ENCODE measurements at regions not wholly inside any gene's neighbourhood (a gene's known extent, or its start where the extent isn't known, plus 50 kb on each side); places are given as distances from the start of the nearest gene placed in this dataset.

DNA sequence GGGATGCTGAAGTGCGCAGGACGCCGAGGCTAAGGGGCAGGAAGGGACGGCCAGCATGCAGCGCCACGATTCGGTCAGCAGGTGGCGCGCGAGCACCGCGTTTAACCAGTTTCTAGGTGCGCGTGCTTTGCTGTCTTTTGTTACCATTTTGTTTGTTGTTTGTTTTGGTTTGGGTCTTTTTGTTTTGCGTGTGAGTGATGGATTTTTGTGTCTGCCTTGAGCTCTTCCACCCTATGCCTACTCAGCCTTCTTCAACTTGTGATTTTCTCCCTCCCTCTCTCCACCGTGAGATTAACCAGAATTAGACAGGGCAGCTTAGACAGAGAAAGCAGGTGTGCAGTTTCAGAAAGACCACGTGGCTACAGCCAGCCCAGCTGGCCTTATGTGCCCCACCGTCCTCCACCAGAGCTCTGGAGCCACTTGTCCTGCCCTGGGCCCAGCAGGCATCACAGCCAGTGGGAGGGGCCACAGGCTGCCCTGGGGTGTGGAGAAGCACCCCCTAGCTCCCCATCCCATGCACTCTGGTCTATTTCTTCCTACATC lies 180.2 kb downstream of the RNF144A start (continued):
- TF ChIP-seq CCNT2 (IDR thresholded peaks at IDR 0.05; ENCODE audit: borderline replicate concordance, extremely low read depth, insufficient read length, low read depth, low read length) (no peak), C11orf30 (IDR thresholded peaks at IDR 0.05; ENCODE audit: low read depth) (no peak), CREB1 (IDR thresholded peaks at IDR 0.05) (no peak), CREB1 (CRISPR knock-in tag; IDR thresholded peaks at IDR 0.05) (0 out of 2 replicates have a peak, but pooled peaks have one; percentile 9), CTBP1 (IDR thresholded peaks at IDR 0.05; ENCODE audit: borderline replicate concordance) (0 out of 2 replicates have a peak, but pooled peaks have one; percentile 13), DMBX1 (CRISPR knock-in tag; IDR thresholded peaks at IDR 0.05; ENCODE audit: borderline replicate concordance) (no peak), CREBBP (IDR thresholded peaks at IDR 0.05; ENCODE audit: low read depth, low read length) (no peak), ILK (tag; IDR thresholded peaks at IDR 0.05; ENCODE audit: borderline replicate concordance, low read depth) (no peak), NEUROD1 (IDR thresholded peaks at IDR 0.05; ENCODE audit: borderline replicate concordance, low read depth, low read length, partially characterized antibody) (peak; percentile 20), ZNF224 (CRISPR knock-in tag; IDR thresholded peaks at IDR 0.05) (no peak)
- TF ChIP-seq, protein P1, sequence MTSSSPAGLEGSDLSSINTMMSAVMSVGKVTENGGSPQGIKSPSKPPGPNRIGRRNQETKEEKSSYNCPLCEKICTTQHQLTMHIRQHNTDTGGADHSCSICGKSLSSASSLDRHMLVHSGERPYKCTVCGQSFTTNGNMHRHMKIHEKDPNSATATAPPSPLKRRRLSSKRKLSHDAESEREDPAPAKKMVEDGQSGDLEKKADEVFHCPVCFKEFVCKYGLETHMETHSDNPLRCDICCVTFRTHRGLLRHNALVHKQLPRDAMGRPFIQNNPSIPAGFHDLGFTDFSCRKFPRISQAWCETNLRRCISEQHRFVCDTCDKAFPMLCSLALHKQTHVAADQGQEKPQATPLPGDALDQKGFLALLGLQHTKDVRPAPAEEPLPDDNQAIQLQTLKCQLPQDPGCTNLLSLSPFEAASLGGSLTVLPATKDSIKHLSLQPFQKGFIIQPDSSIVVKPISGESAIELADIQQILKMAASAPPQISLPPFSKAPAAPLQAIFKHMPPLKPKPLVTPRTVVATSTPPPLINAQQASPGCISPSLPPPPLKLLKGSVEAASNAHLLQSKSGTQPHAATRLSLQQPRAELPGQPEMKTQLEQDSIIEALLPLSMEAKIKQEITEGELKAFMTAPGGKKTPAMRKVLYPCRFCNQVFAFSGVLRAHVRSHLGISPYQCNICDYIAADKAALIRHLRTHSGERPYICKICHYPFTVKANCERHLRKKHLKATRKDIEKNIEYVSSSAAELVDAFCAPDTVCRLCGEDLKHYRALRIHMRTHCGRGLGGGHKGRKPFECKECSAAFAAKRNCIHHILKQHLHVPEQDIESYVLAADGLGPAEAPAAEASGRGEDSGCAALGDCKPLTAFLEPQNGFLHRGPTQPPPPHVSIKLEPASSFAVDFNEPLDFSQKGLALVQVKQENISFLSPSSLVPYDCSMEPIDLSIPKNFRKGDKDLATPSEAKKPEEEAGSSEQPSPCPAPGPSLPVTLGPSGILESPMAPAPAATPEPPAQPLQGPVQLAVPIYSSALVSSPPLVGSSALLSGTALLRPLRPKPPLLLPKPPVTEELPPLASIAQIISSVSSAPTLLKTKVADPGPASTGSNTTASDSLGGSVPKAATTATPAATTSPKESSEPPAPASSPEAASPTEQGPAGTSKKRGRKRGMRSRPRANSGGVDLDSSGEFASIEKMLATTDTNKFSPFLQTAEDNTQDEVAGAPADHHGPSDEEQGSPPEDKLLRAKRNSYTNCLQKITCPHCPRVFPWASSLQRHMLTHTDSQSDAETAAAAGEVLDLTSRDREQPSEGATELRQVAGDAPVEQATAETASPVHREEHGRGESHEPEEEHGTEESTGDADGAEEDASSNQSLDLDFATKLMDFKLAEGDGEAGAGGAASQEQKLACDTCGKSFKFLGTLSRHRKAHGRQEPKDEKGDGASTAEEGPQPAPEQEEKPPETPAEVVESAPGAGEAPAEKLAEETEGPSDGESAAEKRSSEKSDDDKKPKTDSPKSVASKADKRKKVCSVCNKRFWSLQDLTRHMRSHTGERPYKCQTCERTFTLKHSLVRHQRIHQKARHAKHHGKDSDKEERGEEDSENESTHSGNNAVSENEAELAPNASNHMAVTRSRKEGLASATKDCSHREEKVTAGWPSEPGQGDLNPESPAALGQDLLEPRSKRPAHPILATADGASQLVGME (CRISPR knock-in tag; IDR thresholded peaks at IDR 0.05), result no peak
- TF ChIP-seq, protein P2, sequence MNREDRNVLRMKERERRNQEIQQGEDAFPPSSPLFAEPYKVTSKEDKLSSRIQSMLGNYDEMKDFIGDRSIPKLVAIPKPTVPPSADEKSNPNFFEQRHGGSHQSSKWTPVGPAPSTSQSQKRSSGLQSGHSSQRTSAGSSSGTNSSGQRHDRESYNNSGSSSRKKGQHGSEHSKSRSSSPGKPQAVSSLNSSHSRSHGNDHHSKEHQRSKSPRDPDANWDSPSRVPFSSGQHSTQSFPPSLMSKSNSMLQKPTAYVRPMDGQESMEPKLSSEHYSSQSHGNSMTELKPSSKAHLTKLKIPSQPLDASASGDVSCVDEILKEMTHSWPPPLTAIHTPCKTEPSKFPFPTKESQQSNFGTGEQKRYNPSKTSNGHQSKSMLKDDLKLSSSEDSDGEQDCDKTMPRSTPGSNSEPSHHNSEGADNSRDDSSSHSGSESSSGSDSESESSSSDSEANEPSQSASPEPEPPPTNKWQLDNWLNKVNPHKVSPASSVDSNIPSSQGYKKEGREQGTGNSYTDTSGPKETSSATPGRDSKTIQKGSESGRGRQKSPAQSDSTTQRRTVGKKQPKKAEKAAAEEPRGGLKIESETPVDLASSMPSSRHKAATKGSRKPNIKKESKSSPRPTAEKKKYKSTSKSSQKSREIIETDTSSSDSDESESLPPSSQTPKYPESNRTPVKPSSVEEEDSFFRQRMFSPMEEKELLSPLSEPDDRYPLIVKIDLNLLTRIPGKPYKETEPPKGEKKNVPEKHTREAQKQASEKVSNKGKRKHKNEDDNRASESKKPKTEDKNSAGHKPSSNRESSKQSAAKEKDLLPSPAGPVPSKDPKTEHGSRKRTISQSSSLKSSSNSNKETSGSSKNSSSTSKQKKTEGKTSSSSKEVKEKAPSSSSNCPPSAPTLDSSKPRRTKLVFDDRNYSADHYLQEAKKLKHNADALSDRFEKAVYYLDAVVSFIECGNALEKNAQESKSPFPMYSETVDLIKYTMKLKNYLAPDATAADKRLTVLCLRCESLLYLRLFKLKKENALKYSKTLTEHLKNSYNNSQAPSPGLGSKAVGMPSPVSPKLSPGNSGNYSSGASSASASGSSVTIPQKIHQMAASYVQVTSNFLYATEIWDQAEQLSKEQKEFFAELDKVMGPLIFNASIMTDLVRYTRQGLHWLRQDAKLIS (CRISPR knock-in tag; IDR thresholded peaks at IDR 0.05), result no peak
- TF ChIP-seq, protein P3, sequence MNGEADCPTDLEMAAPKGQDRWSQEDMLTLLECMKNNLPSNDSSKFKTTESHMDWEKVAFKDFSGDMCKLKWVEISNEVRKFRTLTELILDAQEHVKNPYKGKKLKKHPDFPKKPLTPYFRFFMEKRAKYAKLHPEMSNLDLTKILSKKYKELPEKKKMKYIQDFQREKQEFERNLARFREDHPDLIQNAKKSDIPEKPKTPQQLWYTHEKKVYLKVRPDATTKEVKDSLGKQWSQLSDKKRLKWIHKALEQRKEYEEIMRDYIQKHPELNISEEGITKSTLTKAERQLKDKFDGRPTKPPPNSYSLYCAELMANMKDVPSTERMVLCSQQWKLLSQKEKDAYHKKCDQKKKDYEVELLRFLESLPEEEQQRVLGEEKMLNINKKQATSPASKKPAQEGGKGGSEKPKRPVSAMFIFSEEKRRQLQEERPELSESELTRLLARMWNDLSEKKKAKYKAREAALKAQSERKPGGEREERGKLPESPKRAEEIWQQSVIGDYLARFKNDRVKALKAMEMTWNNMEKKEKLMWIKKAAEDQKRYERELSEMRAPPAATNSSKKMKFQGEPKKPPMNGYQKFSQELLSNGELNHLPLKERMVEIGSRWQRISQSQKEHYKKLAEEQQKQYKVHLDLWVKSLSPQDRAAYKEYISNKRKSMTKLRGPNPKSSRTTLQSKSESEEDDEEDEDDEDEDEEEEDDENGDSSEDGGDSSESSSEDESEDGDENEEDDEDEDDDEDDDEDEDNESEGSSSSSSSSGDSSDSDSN (IDR thresholded peaks at IDR 0.05; ENCODE audit: borderline replicate concordance in 1 of 2, low read depth in 2 of 2, low read length in 2 of 2), result no peak
- TF ChIP-seq, protein P4, sequence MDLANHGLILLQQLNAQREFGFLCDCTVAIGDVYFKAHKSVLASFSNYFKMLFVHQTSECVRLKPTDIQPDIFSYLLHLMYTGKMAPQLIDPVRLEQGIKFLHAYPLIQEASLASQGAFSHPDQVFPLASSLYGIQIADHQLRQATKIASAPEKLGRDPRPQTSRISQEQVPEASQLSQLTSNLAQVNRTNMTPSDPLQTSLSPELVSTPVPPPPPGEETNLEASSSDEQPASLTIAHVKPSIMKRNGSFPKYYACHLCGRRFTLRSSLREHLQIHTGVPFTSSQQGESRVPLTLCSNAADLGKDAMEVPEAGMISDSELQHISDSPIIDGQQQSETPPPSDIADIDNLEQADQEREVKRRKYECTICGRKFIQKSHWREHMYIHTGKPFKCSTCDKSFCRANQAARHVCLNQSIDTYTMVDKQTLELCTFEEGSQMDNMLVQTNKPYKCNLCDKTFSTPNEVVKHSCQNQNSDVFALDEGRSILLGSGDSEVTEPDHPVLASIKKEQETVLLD (IDR thresholded peaks at IDR 0.05), result no peak

Data from K562 (cell line).